Adrenal gland (tissue), 5 donors: ENCODE measurements at regions not wholly inside any gene's neighbourhood (a gene's known extent, or its start where the extent isn't known, plus 50 kb on each side); places are given as distances from the start of the nearest gene placed in this dataset.
"Not testable (repeated sequence)": the region's sequence is repeated elsewhere in the genome, so short reads cannot be mapped to it uniquely, and the experiment has no call there.

ENCODE experiments used
- CTCF ChIP-seq, 6 experiments: fragments of 450-650 bp in 4 of 6; fragments of 200-600 bp in 2 of 6; sonication (generic) in 1 of 6; IDR thresholded peaks; 1 replicate in 5 of 6; 2 replicates in 1 of 6; pipeline versions ENCODE4 v1.5.1 to v1.8.0; 2016 to 2021; ENCODE audit warnings: antibody characterized with exemption in 6 of 6, mild to moderate bottlenecking in 2 of 6, moderate library complexity in 1 of 6
- POLR2A ChIP-seq, 2 donors: fragments of 450-650 bp; IDR thresholded peaks; one replicate each; pipeline ENCODE4 v1.6.1; 2017; ENCODE audit warnings: antibody characterized with exemption in 2 of 2, mild to moderate bottlenecking in 2 of 2, moderate library complexity in 1 of 2
- donor health status: DM: no; HTN: no; CAD: no.

- TF ChIP-seq CTCF, POLR2A (IDR thresholded peaks at IDR 0.05): not testable (repeated sequence)
Measured at GRCh38 chr2:97332184-97332583, 219.2 kb downstream of the ANKRD36 start.
